K562 (cell line): ENCODE measurements at regions not wholly inside any gene's neighbourhood (a gene's known extent, or its start where the extent isn't known, plus 50 kb on each side); places are given as distances from the start of the nearest gene placed in this dataset.

Source experiments
- RAD21 ChIP-seq, 2 experiments: fragments of 250-450 bp in 1 of 2; fragments of 450-650 bp in 1 of 2; sonication (Bioruptor Pico) in 1 of 2; formaldehyde crosslinking in 1 of 2; IDR thresholded peaks in 1 of 2; conservative IDR thresholded peaks in 1 of 2; 2 replicates each; pipeline versions ENCODE4 v1.4.0 to v1.8.0; 2020 to 2022; ENCODE audit warnings: mild to moderate bottlenecking in 2 of 2, moderate library complexity in 1 of 2
- TF ChIP-seq, protein P1 (sequence below), 2 experiments: fragments of 450-650 bp; formaldehyde crosslinking in 1 of 2; IDR thresholded peaks; 2 replicates each; pipeline versions ENCODE4 v1.4.0 to v1.6.1; 2014 to 2020; ENCODE audit warnings: mild to moderate bottlenecking in 2 of 2, borderline replicate concordance in 1 of 2, low read depth in 1 of 2

DNA sequence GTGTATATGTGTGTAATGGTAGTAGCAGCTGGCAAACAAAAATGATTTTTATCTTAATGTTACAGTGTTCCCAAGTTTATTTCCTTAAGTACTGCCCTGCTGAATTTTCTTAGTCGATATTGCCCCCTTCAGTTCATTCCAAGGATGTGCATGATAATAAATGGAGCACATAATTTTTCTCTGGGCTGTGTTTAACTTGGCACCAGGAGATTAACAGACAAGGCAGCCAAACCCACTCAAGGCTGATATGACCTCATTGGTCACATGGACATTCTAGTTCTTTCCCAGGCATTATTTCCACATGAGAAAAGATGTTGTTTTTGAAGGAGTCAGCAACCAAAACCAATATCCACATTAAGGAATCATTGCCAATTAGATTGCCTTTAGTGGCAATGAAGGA, 61.8 kb downstream of the COX7C start (continued):
- TF ChIP-seq, protein P1, sequence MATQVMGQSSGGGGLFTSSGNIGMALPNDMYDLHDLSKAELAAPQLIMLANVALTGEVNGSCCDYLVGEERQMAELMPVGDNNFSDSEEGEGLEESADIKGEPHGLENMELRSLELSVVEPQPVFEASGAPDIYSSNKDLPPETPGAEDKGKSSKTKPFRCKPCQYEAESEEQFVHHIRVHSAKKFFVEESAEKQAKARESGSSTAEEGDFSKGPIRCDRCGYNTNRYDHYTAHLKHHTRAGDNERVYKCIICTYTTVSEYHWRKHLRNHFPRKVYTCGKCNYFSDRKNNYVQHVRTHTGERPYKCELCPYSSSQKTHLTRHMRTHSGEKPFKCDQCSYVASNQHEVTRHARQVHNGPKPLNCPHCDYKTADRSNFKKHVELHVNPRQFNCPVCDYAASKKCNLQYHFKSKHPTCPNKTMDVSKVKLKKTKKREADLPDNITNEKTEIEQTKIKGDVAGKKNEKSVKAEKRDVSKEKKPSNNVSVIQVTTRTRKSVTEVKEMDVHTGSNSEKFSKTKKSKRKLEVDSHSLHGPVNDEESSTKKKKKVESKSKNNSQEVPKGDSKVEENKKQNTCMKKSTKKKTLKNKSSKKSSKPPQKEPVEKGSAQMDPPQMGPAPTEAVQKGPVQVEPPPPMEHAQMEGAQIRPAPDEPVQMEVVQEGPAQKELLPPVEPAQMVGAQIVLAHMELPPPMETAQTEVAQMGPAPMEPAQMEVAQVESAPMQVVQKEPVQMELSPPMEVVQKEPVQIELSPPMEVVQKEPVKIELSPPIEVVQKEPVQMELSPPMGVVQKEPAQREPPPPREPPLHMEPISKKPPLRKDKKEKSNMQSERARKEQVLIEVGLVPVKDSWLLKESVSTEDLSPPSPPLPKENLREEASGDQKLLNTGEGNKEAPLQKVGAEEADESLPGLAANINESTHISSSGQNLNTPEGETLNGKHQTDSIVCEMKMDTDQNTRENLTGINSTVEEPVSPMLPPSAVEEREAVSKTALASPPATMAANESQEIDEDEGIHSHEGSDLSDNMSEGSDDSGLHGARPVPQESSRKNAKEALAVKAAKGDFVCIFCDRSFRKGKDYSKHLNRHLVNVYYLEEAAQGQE (IDR thresholded peaks at IDR 0.05; ENCODE audit: borderline replicate concordance), result peak; percentile 76
- TF ChIP-seq, protein P1 (CRISPR knock-in tag; IDR thresholded peaks at IDR 0.05; ENCODE audit: low read depth), result no peak
- TF ChIP-seq RAD21 (CRISPR knock-in tag; conservative IDR thresholded peaks at IDR 0.05 in 1 of 2, IDR thresholded peaks at IDR 0.05 in 1 of 2), result peak; percentile 85 to 91
